Nephron (organoid): ENCODE measurements at regions not wholly inside any gene's neighbourhood (a gene's known extent, or its start where the extent isn't known, plus 50 kb on each side); places are given as distances from the start of the nearest gene placed in this dataset.

Source experiments
- H3K27ac Mint-ChIP-seq, 3 experiments: 2 replicates each; pipeline ENCODE4 v1.8.0; 2020; ENCODE audit warnings: mixed read lengths in 3 of 3, mild to moderate bottlenecking in 2 of 3, moderate library complexity in 1 of 3
- H3K27me3 Mint-ChIP-seq: 2 replicates; pipeline ENCODE4 v1.8.0; 2021; ENCODE audit warnings: low read depth, mild to moderate bottlenecking, moderate library complexity, mixed read lengths
- H3K36me3 Mint-ChIP-seq: 2 replicates; pipeline ENCODE4 v1.8.0; 2020; ENCODE audit warnings: low read depth, mixed read lengths
- H3K4me1 Mint-ChIP-seq: 2 replicates; pipeline ENCODE4 v1.8.0; 2020; ENCODE audit warnings: mixed read lengths
- H3K4me3 Mint-ChIP-seq, 3 experiments: 2 replicates each; pipeline ENCODE4 v1.8.0; 2020; ENCODE audit warnings: mild to moderate bottlenecking in 3 of 3, mixed read lengths in 3 of 3, moderate library complexity in 2 of 3
- H3K9me3 Mint-ChIP-seq: 2 replicates; pipeline ENCODE4 v1.8.0; 2020; ENCODE audit warnings: mixed read lengths
- TF ChIP-seq, protein P1 (sequence below), 3 experiments: fragments of 200-600 bp; sonication (generic); IDR thresholded peaks; one replicate each; pipeline ENCODE4 v1.5.0; 2021; ENCODE audit warnings: antibody characterized with exemption in 3 of 3; ENCODE audit not compliant: unreplicated experiment in 3 of 3

DNA sequence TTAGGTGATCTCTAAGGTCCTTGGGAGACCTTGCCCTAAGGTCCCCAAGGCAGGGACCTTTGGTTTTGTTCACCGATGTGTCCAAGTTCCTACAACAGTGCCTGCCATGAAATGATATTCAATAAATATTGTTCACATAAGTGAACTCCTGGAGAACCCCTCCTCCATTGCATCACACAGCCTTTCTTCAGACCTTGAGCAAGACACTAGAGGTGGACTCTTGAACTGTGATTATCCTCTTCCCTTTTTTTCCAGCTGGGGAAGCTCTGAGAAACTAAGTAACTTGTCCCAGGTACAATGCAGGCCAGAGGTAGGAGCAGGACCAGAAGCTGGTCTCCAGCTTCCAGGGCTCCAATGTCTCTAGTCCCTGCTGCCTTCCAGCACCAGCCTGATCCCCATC is 76.6 kb upstream of the LMO1 start:
- no peak overlapping the region for H3K27ac Mint-ChIP-seq
- TF ChIP-seq, protein P1, sequence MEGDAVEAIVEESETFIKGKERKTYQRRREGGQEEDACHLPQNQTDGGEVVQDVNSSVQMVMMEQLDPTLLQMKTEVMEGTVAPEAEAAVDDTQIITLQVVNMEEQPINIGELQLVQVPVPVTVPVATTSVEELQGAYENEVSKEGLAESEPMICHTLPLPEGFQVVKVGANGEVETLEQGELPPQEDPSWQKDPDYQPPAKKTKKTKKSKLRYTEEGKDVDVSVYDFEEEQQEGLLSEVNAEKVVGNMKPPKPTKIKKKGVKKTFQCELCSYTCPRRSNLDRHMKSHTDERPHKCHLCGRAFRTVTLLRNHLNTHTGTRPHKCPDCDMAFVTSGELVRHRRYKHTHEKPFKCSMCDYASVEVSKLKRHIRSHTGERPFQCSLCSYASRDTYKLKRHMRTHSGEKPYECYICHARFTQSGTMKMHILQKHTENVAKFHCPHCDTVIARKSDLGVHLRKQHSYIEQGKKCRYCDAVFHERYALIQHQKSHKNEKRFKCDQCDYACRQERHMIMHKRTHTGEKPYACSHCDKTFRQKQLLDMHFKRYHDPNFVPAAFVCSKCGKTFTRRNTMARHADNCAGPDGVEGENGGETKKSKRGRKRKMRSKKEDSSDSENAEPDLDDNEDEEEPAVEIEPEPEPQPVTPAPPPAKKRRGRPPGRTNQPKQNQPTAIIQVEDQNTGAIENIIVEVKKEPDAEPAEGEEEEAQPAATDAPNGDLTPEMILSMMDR (IDR thresholded peaks at IDR 0.05; ENCODE audit: unreplicated experiment in 3 of 3), result no peak
- H3K27me3 Mint-ChIP-seq, result peaks cover 25% of the 10 kb centered on the region
- H3K36me3 Mint-ChIP-seq, result no peaks in the 10 kb centered on the region
- H3K4me1 Mint-ChIP-seq, result peaks cover 15% of the 10 kb centered on the region
- no peak overlapping the region for H3K4me3 Mint-ChIP-seq
- no peaks in the 10 kb centered on the region for H3K9me3 Mint-ChIP-seq

DNA sequence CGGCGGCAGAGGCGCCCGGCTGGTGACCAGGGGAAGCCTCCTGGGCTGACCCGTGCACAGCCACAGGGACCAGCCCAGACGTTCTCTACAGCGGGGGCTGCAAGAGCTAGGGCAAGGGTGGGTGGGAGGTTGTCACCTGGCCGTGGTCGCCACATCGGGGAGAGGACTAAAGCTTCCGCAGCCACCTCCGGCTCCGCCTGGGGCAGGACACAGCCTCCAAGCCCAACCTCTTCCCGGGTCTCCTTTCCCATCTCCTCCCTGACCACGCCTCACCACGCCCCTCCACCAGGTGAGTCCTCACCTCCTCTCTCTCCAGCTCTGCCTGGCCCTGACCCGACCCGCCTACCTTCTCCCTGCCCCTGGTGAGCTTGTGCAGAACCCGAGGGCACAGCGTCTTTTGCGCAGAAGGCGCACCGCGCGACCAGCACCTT is 75.9 kb upstream of the LMO1 start:
- Mint-ChIP-seq H3K27me3 (peaks cover 29% of the 10 kb centered on the region), H3K36me3 (no peaks in the 10 kb centered on the region), H3K4me1 (peaks cover 15% of the 10 kb centered on the region), H3K27ac (no peak overlapping the region), H3K9me3 (no peaks in the 10 kb centered on the region), H3K4me3 (no peak overlapping the region)
- TF ChIP-seq, protein P1 (IDR thresholded peaks at IDR 0.05; ENCODE audit: unreplicated experiment in 3 of 3), result no peak

DNA sequence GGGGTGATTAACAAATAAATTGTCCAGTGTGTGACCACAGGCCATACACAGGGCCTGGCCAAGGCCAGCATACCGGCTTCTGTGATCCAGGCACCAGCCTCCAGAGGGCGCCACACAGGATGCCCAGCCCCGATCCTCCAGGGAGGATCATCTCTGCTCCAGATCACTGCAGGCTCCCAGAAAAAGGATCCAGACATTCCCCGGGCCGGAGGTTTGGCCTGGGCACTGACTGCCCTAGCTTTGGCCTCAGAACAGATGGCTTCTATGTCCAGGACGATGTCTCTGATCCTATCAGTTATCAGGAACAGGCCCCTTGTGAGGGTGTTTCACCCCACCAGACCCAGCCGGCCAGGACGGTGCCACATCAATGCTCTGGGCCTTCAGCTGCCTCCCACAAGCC is 74.5 kb upstream of the LMO1 start:
- peaks cover 30% of the 10 kb centered on the region for H3K27me3 Mint-ChIP-seq
- peak overlapping the region in 2 of 3 experiments; percentile 1 to 3 for H3K27ac Mint-ChIP-seq
- TF ChIP-seq, protein P1 (IDR thresholded peaks at IDR 0.05; ENCODE audit: unreplicated experiment in 3 of 3), result peak; percentile 38 to 67 (median 55)
- no peak overlapping the region for H3K4me3 Mint-ChIP-seq
- H3K36me3 Mint-ChIP-seq, result no peaks in the 10 kb centered on the region
- no peaks in the 10 kb centered on the region for H3K9me3 Mint-ChIP-seq
- H3K4me1 Mint-ChIP-seq, result peaks cover 15% of the 10 kb centered on the region

DNA sequence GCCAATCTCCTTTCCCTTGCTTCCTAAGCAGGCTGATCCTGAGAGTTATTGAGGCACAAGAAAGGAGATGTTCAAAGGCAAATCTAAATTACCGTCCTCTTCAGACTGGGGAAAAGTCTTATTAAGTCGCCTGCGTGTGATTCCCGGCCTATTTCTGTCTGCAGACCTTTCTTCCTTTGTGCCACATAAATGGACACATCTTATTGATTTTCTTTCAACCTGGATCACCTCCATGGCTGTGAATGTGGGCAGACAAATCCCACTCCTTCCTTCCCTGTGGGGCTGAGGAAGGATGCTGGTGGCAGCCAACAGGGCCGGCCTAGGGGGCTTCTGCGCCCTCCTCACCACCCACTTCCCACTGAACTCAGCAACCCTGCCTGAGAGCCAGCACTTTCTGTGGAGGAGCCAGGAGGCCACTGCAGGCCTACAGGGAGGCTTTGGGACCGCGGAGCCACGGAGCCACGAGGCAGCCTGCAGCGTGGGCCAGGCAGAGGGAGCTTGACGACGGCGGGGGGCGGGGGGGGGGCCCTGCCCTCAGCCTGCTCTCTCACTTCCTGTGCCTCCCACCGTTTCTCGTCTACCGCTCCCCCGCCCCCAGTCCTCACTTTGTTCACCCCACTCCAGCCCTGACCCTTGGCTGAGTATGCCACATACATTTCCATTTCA is 73.6 kb upstream of the LMO1 start:
- H3K27me3 Mint-ChIP-seq, result peaks cover 39% of the 10 kb centered on the region
- TF ChIP-seq, protein P1 (IDR thresholded peaks at IDR 0.05; ENCODE audit: unreplicated experiment in 3 of 3), result no peak
- no peak overlapping the region for H3K4me3 Mint-ChIP-seq
- peak overlapping the region in 2 of 3 experiments; percentile 1 to 3 for H3K27ac Mint-ChIP-seq
- no peaks in the 10 kb centered on the region for H3K9me3 Mint-ChIP-seq
- no peaks in the 10 kb centered on the region for H3K36me3 Mint-ChIP-seq
- H3K4me1 Mint-ChIP-seq, result peaks cover 15% of the 10 kb centered on the region

DNA sequence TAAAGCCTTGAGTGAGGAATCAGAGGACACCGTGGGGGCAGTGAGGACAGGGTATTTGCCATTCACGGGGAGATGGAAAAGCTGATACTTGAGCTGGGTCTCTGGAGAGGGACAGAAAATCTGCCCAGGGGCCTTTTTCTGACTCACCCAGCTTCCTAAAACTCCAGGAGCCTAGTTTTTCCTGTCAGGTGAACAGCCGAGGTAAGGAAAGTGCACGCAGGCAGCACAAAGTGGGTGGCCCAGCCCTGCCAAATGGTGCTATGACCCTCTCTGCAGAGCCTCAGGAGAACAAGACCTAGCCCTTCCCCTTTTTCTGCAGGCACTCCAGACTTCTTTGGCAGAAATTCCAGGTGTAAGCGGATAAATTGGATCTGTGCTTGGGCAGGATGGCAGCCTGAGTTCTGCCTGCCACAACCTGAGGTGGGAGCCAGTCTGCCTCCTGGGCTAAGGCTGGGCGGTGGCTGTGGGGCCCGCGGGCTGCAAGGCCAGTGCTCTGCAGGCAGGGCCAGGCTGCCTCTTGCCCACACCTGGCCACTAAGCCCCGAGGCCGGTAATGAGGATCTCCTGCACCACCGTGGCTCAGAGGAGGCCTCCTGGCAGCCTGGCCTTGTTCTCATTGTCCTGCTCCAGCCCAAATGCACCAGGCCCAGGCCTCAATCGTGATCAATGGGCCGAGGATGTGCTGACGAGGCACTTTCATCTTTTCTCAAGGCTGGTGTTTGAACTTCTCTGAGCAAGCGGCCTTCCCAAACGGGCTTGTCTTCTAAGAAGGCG is 72.9 kb upstream of the LMO1 start:
- TF ChIP-seq, protein P1 (IDR thresholded peaks at IDR 0.05; ENCODE audit: unreplicated experiment in 3 of 3), result no peak
- H3K4me3 Mint-ChIP-seq, result no peak overlapping the region
- H3K27me3 Mint-ChIP-seq, result peaks cover 44% of the 10 kb centered on the region
- H3K36me3 Mint-ChIP-seq, result no peaks in the 10 kb centered on the region
- peaks cover 15% of the 10 kb centered on the region for H3K4me1 Mint-ChIP-seq
- H3K27ac Mint-ChIP-seq, result no peak overlapping the region
- H3K9me3 Mint-ChIP-seq, result no peaks in the 10 kb centered on the region
